Natural killer cell (primary cell): ENCODE measurements at regions not wholly inside any gene's neighbourhood (a gene's known extent, or its start where the extent isn't known, plus 50 kb on each side); places are given as distances from the start of the nearest gene placed in this dataset.
A peak's percentile ranks its signal among the peaks of the same experiment; 100 is the strongest.

Experiments
- ATAC-seq, 3 donors: fragments of 150-1000 bp in 2 of 3; fragments of 200-7000 bp in 1 of 3; cut with Tn5 transposase; 1 replicate in 1 of 3; 2 replicates in 2 of 3; pipeline ENCODE4 v1.10.0; 2021; ENCODE audit warnings: mild to moderate bottlenecking in 2 of 3, moderate library complexity in 2 of 3
- DNase-seq, 2 donors: peaks; one replicate each; pipeline versions ENCODE4 v3.0.0 to v3.0.0-alpha.2; 2013 to 2021; ENCODE audit warnings: mixed read lengths in 1 of 2
- H3K27ac ChIP-seq: one replicate; pipeline ENCODE4 v1.5.1; 2013; ENCODE audit warnings: mild to moderate bottlenecking, low read length
- H3K27me3 ChIP-seq: one replicate; pipeline ENCODE4 v1.6.1; 2013; ENCODE audit warnings: low read length; ENCODE audit not compliant: control insufficient read depth, insufficient read depth
- H3K36me3 ChIP-seq: one replicate; pipeline ENCODE4 v1.6.1; 2013; ENCODE audit warnings: low read length; ENCODE audit not compliant: control insufficient read depth, insufficient read depth
- H3K4me1 ChIP-seq: one replicate; pipeline ENCODE4 v1.6.1; 2013; ENCODE audit warnings: low read length; ENCODE audit not compliant: control insufficient read depth, insufficient read depth
- H3K4me3 ChIP-seq: one replicate; pipeline ENCODE4 v1.5.1; 2013; ENCODE audit warnings: low read length
- H3K9me3 ChIP-seq: one replicate; pipeline ENCODE4 v1.6.1; 2013; ENCODE audit warnings: low read length; ENCODE audit not compliant: control insufficient read depth, insufficient read depth
- H3K27ac Mint-ChIP-seq, 2 donors: one replicate each; pipeline ENCODE4 v1.8.0; 2022; ENCODE audit warnings: mild to moderate bottlenecking in 2 of 2, mixed read lengths in 2 of 2, moderate library complexity in 1 of 2
- H3K27me3 Mint-ChIP-seq, 2 donors: one replicate each; pipeline ENCODE4 v1.8.0; 2022; ENCODE audit warnings: low read depth in 2 of 2, mixed read lengths in 2 of 2
- H3K36me3 Mint-ChIP-seq: one replicate; pipeline ENCODE4 v1.8.0; 2022; ENCODE audit warnings: mixed read lengths
- H3K4me1 Mint-ChIP-seq, 2 donors: one replicate each; pipeline ENCODE4 v1.8.0; 2022; ENCODE audit warnings: mixed read lengths in 2 of 2
- H3K4me3 Mint-ChIP-seq: one replicate; pipeline ENCODE4 v1.8.0; 2022; ENCODE audit warnings: mild to moderate bottlenecking, moderate library complexity, mixed read lengths
- H3K9me3 Mint-ChIP-seq, 2 donors: one replicate each; pipeline ENCODE4 v1.8.0; 2022; ENCODE audit warnings: mixed read lengths in 2 of 2
- WGBS: methylation state at CpG from one replicate; pipeline ENCODE4 v1.1.7; 2013; ENCODE audit warnings: missing lambda C conversion rate; ENCODE audit not compliant: insufficient coverage; 5-methylcytosine and 5-hydroxymethylcytosine counted together
- intact Hi-C: fragments of 100-400 bp; cut with micrococcal nuclease; formaldehyde crosslinking; loops from one replicate; pipeline ENCODE4 v1.14.2; 2022
- TF ChIP-seq, protein P1 (sequence below): fragments of 200-600 bp; IDR thresholded peaks from one replicate; pipeline ENCODE4 v1.8.0; 2022; ENCODE audit warnings: antibody characterized with exemption

DNA sequence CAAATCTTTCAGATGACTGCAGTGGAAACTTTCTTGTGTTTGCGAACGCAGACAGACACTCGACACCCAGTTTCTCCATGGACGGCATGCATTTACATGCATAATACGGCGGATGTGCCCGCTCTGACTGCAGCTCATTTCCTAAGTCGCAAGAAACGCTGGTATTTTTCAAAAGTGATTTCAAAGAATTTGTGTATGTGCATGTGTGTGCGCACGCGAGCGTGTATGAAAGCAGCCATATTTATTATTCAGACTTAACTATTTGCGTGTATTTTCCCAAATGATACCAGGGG lies 436.5 kb upstream of the MGMT start:
- intact Hi-C loops = loop anchor here (5.0 kb wide), 1 partner anchor 1097 kb away; no protein-coding TSS in a partner anchor
- H3K9me3 Mint-ChIP-seq = no peaks in the 10 kb centered on the region
- no peak overlapping the region for H3K27ac Mint-ChIP-seq
- Histone ChIP-seq H3K4me1 (peaks cover 12% of the 10 kb centered on the region), H3K27me3 (peaks cover 19% of the 10 kb centered on the region), H3K36me3 (no peaks in the 10 kb centered on the region), H3K4me3 (no peak overlapping the region), H3K27ac (no peak overlapping the region), H3K9me3 (no peaks in the 10 kb centered on the region)
- DNase-seq (no peak), ATAC-seq (no peak)
- peaks cover 23 to 72% of the 10 kb centered on the region in 2 donors for H3K27me3 Mint-ChIP-seq
- H3K36me3 Mint-ChIP-seq = no peaks in the 10 kb centered on the region
- 97% methylated on average over 13 of the region's 14 CpGs for WGBS
- H3K4me1 Mint-ChIP-seq = peaks cover 15 to 16% of the 10 kb centered on the region in 2 donors
- H3K4me3 Mint-ChIP-seq = no peak overlapping the region
- TF ChIP-seq, protein P1, sequence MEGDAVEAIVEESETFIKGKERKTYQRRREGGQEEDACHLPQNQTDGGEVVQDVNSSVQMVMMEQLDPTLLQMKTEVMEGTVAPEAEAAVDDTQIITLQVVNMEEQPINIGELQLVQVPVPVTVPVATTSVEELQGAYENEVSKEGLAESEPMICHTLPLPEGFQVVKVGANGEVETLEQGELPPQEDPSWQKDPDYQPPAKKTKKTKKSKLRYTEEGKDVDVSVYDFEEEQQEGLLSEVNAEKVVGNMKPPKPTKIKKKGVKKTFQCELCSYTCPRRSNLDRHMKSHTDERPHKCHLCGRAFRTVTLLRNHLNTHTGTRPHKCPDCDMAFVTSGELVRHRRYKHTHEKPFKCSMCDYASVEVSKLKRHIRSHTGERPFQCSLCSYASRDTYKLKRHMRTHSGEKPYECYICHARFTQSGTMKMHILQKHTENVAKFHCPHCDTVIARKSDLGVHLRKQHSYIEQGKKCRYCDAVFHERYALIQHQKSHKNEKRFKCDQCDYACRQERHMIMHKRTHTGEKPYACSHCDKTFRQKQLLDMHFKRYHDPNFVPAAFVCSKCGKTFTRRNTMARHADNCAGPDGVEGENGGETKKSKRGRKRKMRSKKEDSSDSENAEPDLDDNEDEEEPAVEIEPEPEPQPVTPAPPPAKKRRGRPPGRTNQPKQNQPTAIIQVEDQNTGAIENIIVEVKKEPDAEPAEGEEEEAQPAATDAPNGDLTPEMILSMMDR = no peak

DNA sequence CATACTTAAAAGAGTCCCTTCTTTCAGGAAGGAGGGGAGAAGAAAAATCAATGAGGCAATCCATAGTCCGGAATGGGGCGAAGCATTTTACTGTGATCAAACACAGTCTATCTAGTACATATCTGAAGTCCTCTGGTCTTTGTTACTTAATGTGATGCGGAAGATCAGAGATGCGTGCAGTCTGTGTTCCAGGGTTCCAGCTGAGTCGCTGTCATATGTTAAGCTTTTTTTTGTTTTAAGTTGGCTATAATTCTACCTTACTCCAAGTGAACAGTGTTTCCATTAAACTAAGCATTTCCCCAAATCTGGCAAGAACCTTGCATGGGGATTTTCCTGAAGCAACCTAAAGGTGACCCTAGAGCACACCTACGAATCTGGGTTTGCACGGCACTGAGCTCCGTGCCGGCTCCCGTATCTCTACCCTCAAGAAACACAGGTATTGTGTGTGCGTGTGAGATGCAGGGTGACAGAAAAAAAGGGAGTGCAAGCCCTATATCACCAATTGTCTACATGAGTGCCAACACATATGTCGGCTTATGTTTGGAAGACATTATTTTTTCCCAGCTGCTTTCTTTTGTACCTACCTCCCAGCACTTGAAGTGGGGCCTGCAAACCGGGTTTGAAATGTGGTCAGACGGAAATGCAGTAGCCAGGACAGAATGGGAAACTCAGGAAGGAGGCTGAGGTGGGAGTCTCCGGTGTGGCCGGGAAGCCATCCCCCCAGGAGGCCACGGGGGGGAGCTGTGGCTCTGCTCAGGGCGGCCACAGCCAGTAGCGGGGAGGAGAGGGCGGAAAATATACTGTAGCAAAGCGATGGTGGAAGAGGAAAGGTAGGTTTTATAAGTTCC lies 435.8 kb upstream of the MGMT start:
- ATAC-seq (peak; percentile 63 to 71 (median 65)), DNase-seq (peak in 1 of 2 donors; percentile 76)
- Histone ChIP-seq H3K27ac (no peak overlapping the region), H3K9me3 (no peaks in the 10 kb centered on the region), H3K36me3 (no peaks in the 10 kb centered on the region), H3K4me3 (no peak overlapping the region), H3K27me3 (peaks cover 19% of the 10 kb centered on the region), H3K4me1 (peaks cover 18% of the 10 kb centered on the region)
- Mint-ChIP-seq H3K27ac (no peak overlapping the region), H3K4me3 (no peak overlapping the region), H3K4me1 (peaks cover 22 to 23% of the 10 kb centered on the region in 2 donors), H3K27me3 (peaks cover 28 to 79% of the 10 kb centered on the region in 2 donors), H3K9me3 (no peaks in the 10 kb centered on the region), H3K36me3 (no peaks in the 10 kb centered on the region)
- TF ChIP-seq, protein P1 = peak; percentile 71
- 42% methylated on average over 19 of the region's 21 CpGs for WGBS
- intact Hi-C loops = loop anchor here (5.0 kb wide), 1 partner anchor 1096 kb away; no protein-coding TSS in a partner anchor

DNA sequence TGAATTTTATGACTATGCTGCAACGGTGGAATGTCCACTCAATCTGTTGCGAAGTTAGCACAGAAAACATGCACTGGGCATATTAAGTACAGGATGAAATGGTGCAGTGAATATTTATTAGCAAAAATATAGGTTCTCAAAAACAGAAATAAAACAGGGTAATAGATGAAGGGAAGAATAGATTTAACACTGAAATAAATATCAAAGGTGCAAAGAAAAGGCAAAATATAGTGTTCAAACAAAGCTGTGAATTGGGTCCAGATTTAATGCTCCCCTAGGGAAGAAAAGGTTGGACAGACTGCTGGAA lies 435.2 kb upstream of the MGMT start:
- peaks cover 24% of the 10 kb centered on the region for H3K4me1 ChIP-seq
- no peaks in the 10 kb centered on the region for H3K36me3 Mint-ChIP-seq
- no peaks in the 10 kb centered on the region for H3K9me3 Mint-ChIP-seq
- no peak overlapping the region for H3K4me3 ChIP-seq
- H3K27me3 ChIP-seq = peaks cover 19% of the 10 kb centered on the region
- intact Hi-C loops = loop anchor here (5.0 kb wide), 1 partner anchor 1096 kb away; no protein-coding TSS in a partner anchor
- no peaks in the 10 kb centered on the region for H3K36me3 ChIP-seq
- no peak for DNase-seq
- 0% methylated on average over 2 of the region's 2 CpGs for WGBS
- TF ChIP-seq, protein P1 = peak; percentile 20
- H3K4me1 Mint-ChIP-seq = peaks cover 28% of the 10 kb centered on the region in 2 donors
- ATAC-seq = no peak
- no peaks in the 10 kb centered on the region for H3K9me3 ChIP-seq
- H3K4me3 Mint-ChIP-seq = no peak overlapping the region
- H3K27ac Mint-ChIP-seq = no peak overlapping the region
- H3K27ac ChIP-seq = no peak overlapping the region
- peaks cover 28 to 85% of the 10 kb centered on the region in 2 donors for H3K27me3 Mint-ChIP-seq
